NCI-H2171 treated with DMSO at 0.1 percent for 48 hours (cell line): ENCODE measurements at regions not wholly inside any gene's neighbourhood (a gene's known extent, or its start where the extent isn't known, plus 50 kb on each side); places are given as distances from the start of the nearest gene placed in this dataset.

ENCODE experiments used
- DNase-seq: peaks from one replicate; lab custom pipeline; 2025; lab: John Stamatoyannopoulos, UW

- no peak for DNase-seq
These were observed 152.0 kb downstream of the KCNA5 start for GRCh38 chr12:5195691-5196090.

DNA sequence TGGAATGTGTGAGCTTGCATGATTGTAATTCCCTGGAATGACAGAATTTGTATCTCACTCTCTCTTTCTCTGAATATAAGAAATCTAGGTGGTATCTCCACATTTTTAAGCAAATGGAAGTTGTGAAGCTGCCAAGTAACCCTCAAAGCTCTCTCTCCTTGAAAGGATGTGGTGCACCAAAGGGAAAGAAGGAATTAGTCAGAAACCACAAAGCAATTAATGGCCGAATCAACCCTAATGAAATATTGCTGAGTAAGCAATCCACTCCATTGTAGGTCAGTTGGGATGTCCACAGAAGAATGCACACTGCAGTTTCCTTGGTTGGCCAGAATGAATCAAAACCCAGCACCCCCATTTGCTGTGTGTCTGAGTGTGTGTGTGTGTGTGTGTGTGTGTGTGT is 153.5 kb downstream of the KCNA5 start:
- DNase-seq: no peak

DNA sequence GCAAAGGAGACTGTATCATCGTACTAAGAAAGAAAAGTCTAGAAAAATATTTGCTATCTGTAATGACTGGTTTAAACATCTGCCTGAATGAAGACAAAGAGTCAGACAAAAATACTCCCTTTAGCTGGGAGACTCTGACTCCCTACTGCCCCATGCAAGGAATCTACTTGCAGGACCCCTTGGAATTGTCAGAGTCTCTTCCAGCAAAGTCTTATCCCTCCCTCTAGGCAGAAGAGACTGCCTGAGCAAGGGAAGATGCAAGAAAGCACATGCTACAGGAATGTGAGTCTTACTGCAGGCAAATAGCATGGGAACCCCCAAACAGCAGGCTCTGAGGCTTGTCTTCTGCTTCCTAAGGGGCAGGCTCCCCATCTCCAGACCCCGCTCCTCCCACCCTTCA is 154.0 kb downstream of the KCNA5 start:
- DNase-seq: no peak

- no peak for DNase-seq
These were observed 156.8 kb downstream of the KCNA5 start for GRCh38 chr12:5200278-5201087.

DNA sequence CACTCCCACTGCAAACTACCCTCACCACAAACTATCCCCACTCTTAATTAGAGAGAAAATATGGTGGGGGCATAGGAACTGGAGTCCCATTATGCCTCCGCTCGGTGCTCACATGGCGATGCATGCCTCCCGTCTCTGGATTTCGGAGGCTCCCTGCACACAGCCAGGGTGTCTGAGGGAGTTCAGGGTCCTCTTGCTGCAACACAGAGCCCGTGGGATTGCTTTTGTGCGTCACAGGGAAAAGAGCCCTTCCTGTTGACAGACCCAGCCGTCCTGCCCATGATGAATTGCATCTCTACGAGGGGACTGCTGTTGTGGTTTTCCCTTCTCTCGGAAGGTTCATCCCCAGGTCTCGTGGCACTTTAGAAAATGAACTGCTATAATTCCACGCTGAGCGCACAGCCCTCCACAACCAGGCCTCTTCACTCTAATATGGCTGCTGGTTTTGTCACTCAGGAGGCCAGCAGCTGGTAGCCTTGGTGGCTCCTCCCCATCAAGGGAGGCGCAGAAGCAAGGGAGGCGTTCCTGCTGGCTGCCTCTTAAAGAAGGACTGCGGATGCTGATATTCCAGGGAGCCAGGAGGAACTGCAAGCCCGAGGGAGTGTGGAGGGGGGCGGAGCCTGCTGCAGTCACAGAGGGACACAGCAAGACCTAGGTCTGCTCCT is 158.0 kb downstream of the KCNA5 start:
- DNase-seq: no peak

DNA sequence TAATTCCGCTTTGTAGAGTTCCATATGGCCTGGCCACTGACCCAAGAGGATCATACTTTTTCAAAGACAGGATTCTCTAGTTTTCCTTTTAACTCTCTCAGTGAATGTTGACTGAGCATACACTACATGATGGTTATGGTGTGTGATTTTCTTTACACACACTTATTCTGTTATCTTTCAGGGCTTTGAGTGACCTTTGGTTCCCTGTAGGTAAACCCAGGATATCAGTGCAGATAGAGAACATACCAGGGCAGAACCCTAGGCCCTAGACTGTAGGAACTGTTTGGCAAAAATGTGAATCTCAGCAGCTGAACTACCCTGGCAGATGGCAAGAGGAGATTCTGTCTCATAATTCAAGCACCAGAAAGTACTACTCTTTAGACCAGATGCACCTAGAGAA is 159.6 kb downstream of the KCNA5 start:
- DNase-seq: no peak

DNA sequence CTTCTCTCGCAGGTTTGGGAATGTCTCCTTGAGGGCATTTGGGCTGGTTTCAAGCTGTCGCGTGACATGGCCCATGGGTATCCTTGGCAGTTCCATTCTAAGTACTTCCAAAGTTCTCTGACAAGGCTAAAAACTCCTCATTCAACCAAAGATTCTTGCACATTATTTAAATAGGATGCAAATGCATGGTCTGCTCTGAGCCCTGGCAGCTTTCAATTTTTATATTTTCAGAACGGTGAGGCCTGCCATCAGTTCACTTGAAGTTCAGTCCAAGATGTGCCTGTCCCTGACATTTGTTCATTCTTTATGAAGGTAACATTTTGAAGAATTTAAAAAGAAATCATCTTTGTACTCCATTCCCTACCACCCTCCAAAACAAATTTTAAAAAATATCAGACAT is 160.0 kb downstream of the KCNA5 start:
- no peak for DNase-seq

DNA sequence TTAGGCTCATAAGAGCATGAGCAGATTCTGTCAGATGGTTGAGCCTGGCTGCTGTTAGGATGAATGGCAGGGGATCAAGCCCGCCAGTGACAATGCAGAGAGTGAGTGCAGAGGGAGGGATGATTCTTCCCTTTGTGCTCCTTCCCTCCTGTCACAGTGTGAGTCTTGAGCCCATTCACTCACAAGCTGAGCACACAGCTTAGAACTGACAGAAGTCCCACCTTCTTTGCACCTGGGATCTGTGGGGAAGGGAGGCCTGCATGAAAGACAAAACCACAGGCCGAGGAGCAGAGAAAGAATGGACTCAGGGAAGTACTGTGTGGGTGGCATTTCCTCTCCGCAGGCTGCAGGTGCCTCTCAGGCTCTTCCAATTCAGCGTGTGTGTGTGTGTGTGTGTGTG is 160.6 kb downstream of the KCNA5 start:
- DNase-seq: no peak

GRCh38 chr12:5204831-5205230 is 161.2 kb downstream of the KCNA5 start:
- no peak for DNase-seq

DNA sequence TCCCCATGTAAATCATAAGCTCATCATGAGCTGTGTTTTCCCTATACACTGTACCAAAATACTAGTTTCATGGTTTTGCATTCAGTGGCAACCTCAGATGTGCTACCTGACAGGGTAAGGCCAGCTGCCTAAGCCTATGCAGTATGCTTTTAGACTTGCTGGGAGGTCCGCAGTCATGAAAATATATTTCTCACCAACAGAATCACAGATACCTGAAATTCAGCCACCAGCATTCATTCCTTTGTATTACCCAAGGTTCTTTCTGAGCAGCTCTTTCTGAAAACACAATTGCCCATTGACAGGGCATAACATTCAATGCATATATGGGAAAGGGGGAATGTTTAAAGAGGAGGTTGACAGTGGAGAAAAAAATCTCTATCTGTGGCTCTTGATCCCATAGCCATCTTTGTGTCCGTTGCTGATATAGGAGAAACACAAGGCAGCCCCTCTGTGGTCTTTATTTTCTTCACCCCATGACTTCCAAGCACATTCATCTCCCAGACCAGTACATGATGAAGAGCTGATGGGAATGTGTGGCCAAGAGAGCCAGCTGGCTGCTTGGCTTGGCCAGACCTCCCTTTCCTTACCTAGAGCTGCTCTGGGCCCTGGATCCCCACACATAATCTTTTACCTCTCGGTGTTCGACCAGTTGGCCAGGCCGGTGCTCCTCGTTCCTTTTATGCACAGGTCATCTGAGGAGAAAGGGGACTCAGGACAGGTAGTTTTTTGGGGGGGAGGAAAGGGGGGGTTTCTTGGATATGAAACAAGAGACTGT is 162.9 kb downstream of the KCNA5 start:
- DNase-seq: no peak

GRCh38 chr12:5210179-5210922 is 166.7 kb downstream of the KCNA5 start:
- DNase-seq: no peak

- DNase-seq: no peak
These were observed 167.2 kb downstream of the KCNA5 start for GRCh38 chr12:5210923-5211290.

- no peak for DNase-seq
These were observed 169.7 kb downstream of the KCNA5 start for GRCh38 chr12:5213336-5213735.

GRCh38 chr12:5213990-5214389 is 170.3 kb downstream of the KCNA5 start:
- DNase-seq: no peak

DNA sequence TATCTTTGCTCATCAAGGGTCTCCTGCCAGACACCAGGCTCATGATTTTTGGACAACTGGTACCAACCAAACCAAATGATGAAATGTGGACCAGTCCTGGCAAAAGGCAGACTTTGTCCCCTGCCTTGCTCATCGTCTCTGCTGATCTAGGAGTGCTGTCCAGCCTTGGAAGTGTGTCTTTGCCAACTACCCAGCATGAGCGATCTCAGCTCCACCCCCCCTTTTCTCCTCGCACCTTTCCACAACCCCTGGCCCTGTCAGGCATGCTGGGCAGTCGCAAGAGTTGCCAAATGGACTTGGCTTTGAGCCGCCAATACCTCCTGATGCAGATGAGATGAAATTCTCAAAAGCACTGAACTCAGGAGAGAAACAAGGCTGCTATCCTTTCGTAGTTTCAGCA is 174.3 kb downstream of the KCNA5 start:
- DNase-seq: no peak

DNA sequence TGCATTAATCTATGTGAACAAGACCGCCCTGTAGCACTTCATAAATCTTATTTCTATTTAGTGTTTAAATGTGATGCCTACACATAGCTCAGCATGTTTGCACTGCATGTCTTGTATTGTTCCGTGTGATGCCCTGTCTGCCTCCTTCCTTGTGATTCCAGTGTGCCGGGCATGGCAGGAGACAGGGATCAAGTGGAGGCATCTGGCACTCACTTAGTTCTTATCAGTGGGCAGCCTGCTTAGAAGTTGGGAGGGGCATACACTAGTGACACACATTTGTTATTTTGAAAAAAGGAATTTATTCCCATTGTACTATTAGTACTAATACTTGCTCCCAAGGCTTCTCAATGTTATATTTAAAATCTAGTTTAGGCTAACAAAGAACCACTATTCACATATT is 176.4 kb downstream of the KCNA5 start:
- no peak for DNase-seq

GRCh38 chr12:5220835-5221234 is 177.2 kb downstream of the KCNA5 start:
- DNase-seq: no peak

DNA sequence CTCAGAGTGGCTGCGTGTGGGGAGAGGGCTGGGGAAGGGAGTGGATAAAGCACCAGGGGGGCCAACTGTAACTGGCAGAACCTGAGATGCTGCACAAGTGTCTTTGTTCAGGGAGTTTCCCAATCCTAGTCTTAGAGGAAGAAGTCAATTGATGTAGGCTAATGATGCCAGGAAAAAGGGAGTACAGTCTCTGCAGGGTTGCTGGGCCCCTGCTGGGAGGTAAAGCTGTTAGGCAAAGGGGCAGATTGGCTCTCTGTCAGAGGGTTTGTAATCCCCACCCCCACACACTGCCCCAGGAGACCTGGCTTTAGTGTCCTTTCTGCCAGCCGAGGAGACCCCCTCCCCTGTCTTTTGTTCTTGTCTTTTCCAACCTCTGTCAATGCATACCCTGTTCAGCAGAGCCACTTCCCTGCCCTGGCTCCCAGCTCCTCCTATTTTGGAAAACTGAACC is 178.4 kb downstream of the KCNA5 start:
- DNase-seq: no peak

GRCh38 chr12:5222729-5223128 is 179.1 kb downstream of the KCNA5 start:
- DNase-seq: no peak

DNA sequence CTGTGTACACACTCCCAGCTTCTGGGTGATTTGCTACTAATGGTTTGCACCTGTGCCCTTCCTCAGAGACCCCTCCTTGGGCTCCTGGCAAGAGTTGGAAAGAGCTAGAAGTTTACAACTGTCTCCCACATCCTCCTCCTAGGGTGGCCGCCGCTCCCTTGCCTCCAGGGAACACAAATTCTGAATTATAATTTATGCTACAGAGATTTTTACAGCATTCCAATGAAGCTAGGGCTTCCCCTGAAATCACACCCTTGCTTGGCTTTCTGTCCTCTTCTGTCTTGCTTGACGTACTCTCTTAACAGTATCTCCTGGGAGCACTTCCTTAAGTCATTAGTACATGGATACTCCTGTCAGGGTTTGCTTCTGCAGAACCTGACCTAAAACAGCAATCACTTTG is 180.2 kb downstream of the KCNA5 start:
- DNase-seq: no peak

DNA sequence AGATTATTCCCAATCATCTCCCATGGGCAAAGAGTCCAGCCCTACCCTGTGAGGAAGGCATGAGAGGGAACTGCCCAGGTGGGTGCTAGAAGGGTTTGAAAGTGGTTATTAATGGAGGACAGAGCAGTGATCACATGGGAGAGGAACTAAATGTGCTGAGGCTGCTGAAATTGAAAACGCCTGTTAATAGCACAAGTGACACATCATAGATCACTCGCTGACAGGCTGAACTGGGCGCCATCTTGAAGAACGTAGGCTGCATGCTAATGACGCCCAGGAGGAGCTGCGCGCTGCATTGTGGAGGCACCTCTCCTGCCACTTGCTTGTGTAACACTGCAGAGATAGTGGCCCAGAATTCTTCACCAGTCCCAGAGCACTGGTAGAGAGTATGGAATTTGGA is 182.9 kb downstream of the KCNA5 start:
- DNase-seq: no peak

DNA sequence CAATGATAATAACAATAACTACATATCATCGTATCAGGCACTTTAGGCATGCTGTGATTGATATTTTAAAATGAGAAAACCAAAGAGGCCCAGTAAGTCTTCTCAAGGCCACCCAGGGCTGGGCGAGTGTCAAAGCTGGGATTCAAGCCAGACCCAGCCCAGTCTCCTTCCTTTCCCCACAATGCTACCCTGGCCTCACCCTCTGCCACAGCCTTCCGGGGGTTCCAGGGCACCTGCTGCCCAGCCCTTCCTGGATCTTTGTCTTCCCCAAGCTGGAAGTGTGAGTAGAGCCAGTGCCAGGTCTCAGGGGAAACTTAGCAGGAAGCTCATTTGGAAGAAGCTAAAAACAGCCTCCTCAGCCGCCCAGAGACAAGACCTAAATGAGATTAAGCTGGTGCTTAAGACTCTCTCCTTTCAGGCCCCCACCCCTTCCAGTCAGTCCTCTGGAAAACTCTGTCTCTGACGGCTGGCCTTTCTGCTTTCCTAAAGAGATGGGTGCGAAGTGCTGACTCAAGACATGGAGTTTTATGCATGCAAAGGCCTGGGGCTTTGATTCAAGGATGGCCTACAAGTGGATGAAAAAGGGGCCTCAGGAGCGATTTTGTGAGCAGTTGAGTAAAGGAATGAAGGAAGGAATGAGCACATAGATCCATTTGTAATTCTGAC is 184.2 kb downstream of the KCNA5 start:
- DNase-seq: no peak
